OCI-LY3 (cell line): ENCODE measurements at regions not wholly inside any gene's neighbourhood (a gene's known extent, or its start where the extent isn't known, plus 50 kb on each side); places are given as distances from the start of the nearest gene placed in this dataset.

ENCODE experiments used
- CTCF ChIP-seq: fragments of 200-600, 300-600 bp; sonication (generic); IDR thresholded peaks from 2 replicates; pipeline ENCODE4 v1.5.1; 2014; ENCODE audit warnings: antibody characterized with exemption, low read length, low read depth
- EZH2phosphoT487 ChIP-seq: fragments of 200-600 bp; shearing (Covaris generic); IDR thresholded peaks from 2 replicates; pipeline ENCODE4 v1.6.1; 2018; ENCODE audit warnings: antibody characterized with exemption, mixed run types, low read depth

- TF ChIP-seq CTCF (no peak), EZH2phosphoT487 (no peak)
These were observed 54.8 kb upstream of the SPDEF start for GRCh38 chr6:34610819-34611477.
